Heart left ventricle (tissue), 16 donors: ENCODE measurements at regions not wholly inside any gene's neighbourhood (a gene's known extent, or its start where the extent isn't known, plus 50 kb on each side); places are given as distances from the start of the nearest gene placed in this dataset.

Experiments
- ATAC-seq, 4 donors: fragments of 200-7000 bp; cut with Tn5 transposase; one replicate each; pipeline ENCODE4 v1.9.1; 2020 to 2022; ENCODE audit warnings: moderate library complexity in 4 of 4, mild to moderate bottlenecking in 3 of 4, moderate number of reproducible peaks in 1 of 4
- DNase-seq, 5 donors: peaks; one replicate each; pipeline ENCODE4 v3.0.0-alpha.2; 2020
- H3K27ac ChIP-seq, 12 donors: fragments of 200-600 bp; sonication (generic) in 4 of 12; one replicate each; pipeline versions ENCODE4 v1.5.0 to v1.8.0; 2016 to 2022; ENCODE audit warnings: mild to moderate bottlenecking in 2 of 12
- H3K27me3 ChIP-seq, 9 donors: fragments of 200-600 bp; sonication (generic) in 2 of 9; one replicate each; pipeline versions ENCODE4 v1.5.1 to v1.8.0; 2016 to 2022; ENCODE audit warnings: mild to moderate bottlenecking in 3 of 9
- H3K36me3 ChIP-seq, 9 donors: fragments of 200-600 bp; sonication (generic) in 2 of 9; one replicate each; pipeline versions ENCODE4 v1.5.0 to v1.8.0; 2018 to 2022; ENCODE audit warnings: mild to moderate bottlenecking in 2 of 9
- H3K4me1 ChIP-seq, 12 donors: fragments of 200-600 bp; sonication (generic) in 4 of 12; one replicate each; pipeline versions ENCODE4 v1.5.0 to v1.8.0; 2016 to 2022; ENCODE audit warnings: mild to moderate bottlenecking in 3 of 12
- H3K4me3 ChIP-seq, 12 donors: fragments of 200-600 bp; sonication (generic) in 4 of 12; one replicate each; pipeline versions ENCODE4 v1.5.0 to v1.8.0; 2017 to 2022; ENCODE audit warnings: mild to moderate bottlenecking in 9 of 12, moderate library complexity in 4 of 12
- H3K9me3 ChIP-seq, 12 donors: fragments of 200-600 bp; sonication (generic) in 4 of 12; one replicate each; pipeline versions ENCODE4 v1.5.0 to v1.8.0; 2016 to 2022; ENCODE audit warnings: mild to moderate bottlenecking in 1 of 12
- CTCF ChIP-seq, 12 donors: fragments of 200-600 bp; sonication (generic) in 4 of 12; IDR thresholded peaks; one replicate each; pipeline versions ENCODE4 v1.5.0 to v1.8.0; 2018 to 2022; ENCODE audit warnings: antibody characterized with exemption in 12 of 12, mild to moderate bottlenecking in 5 of 12
- POLR2A ChIP-seq, 2 donors: fragments of 450-650 bp; IDR thresholded peaks; one replicate each; pipeline ENCODE4 v1.6.1; 2017; ENCODE audit warnings: antibody characterized with exemption in 2 of 2, mild to moderate bottlenecking in 2 of 2, moderate library complexity in 2 of 2
- WGBS, 4 donors: extraction: QIAGEN DNeasy Blood & Tissue Kit in 2 of 4; methylation state at CpG; one replicate each; pipeline versions ENCODE4 v1.1.5 to v1.1.7; 2013 to 2018; 5-methylcytosine and 5-hydroxymethylcytosine counted together
- intact Hi-C, 10 donors: fragments of 100-400 bp; cut with DNase I; formaldehyde crosslinking; loops; one replicate each; pipeline versions ENCODE4 v1.11.1 to v1.14.2; 2022
- donor health status: ischemic (EF 13 %, LVEDD 7.1; RV severe dilation, severe dysfunction).
- donor health status: healthy with polysubstance abuse.
- donor health status: DM: no; HTN: yes; CAD: no.
- donor health status: DM: no; HTN: no; CAD: no.
- donor health status: ischemic (EF 25% LVEDD 6.9; RV normal size, moderate dysfunction).
- donor health status: ischemic (EF 25% LVEDD 5.7; RV mildly dilated, moderate dysfunction).
- donor health status: healthy.
- donor health status: DM: yes; HTN: yes; CAD: no.
- donor health status: ischemic (EF 35%, LVEDD 5.7; RV mildly dilated, moderate dysfunction).
- donor health status: nonischemic (EF 11% LVEDD 7.7; RV severe dilation, severe dysfunction).
- donor health status: DM: yes; HTN: yes; CAD: no.
- donor health status: PGD.
- donor health status: ischemic (EF 29% LVEDD 5.4; RV normal size, mild dysfunction).
- donor health status: nonischemic (EF 23%, LVEDD 6.1; RV moderate dilation, normal function).

- peaks cover 0 to 19% (median 2%) of the 10 kb centered on the region in 12 donors for H3K9me3 ChIP-seq
- H3K4me1 ChIP-seq: no peaks in the 10 kb centered on the region
- H3K27me3 ChIP-seq: peaks cover 0 to 11% (median 0%) of the 10 kb centered on the region in 9 donors
- H3K36me3 ChIP-seq: no peaks in the 10 kb centered on the region
- TF ChIP-seq POLR2A (IDR thresholded peaks at IDR 0.05) (no peak), CTCF (IDR thresholded peaks at IDR 0.05) (no peak)
- H3K27ac ChIP-seq: no peak overlapping the region
- no peak overlapping the region for H3K4me3 ChIP-seq
- DNase-seq (no peak), ATAC-seq (no peak)
- intact Hi-C loops: no loop called here
- 82 to 89% (median 89%) methylated on average over 6 of the region's 6 CpGs for WGBS, 4 donors
These were observed 159.3 kb upstream of the PPP1R26 start for GRCh38 chr9:135320331-135320730.

- no peak for ATAC-seq
- Histone ChIP-seq H3K9me3 (peaks cover 0 to 19% (median 2%) of the 10 kb centered on the region in 12 donors), H3K27ac (no peak overlapping the region), H3K4me3 (no peak overlapping the region), H3K36me3 (no peaks in the 10 kb centered on the region), H3K4me1 (no peaks in the 10 kb centered on the region), H3K27me3 (peaks cover 0 to 11% (median 0%) of the 10 kb centered on the region in 9 donors)
- intact Hi-C loops: no loop called here
- no peak for DNase-seq
- TF ChIP-seq POLR2A (IDR thresholded peaks at IDR 0.05) (no peak), CTCF (IDR thresholded peaks at IDR 0.05) (no peak)
- WGBS, 4 donors: 76 to 82% (median 79%) methylated on average over 6 of the region's 6 CpGs
These were observed 158.6 kb upstream of the PPP1R26 start for GRCh38 chr9:135320943-135321342.

- 56 to 77% (median 66%) methylated on average over 3 to 4 of the region's 4 CpGs for WGBS, 4 donors
- Histone ChIP-seq H3K4me3 (no peak overlapping the region), H3K9me3 (peaks cover 0 to 19% (median 2%) of the 10 kb centered on the region in 12 donors), H3K27me3 (peaks cover 0 to 12% (median 0%) of the 10 kb centered on the region in 9 donors), H3K4me1 (no peaks in the 10 kb centered on the region), H3K36me3 (no peaks in the 10 kb centered on the region), H3K27ac (no peak overlapping the region)
- TF ChIP-seq POLR2A (IDR thresholded peaks at IDR 0.05) (no peak), CTCF (IDR thresholded peaks at IDR 0.05) (no peak)
- DNase-seq (no peak), ATAC-seq (no peak)
- intact Hi-C loops: no loop called here
These were observed 158.0 kb upstream of the PPP1R26 start for GRCh38 chr9:135321580-135321979.

GRCh38 chr9:135324329-135324728, 155.3 kb upstream of the PPP1R26 start:
- WGBS, 4 donors: 61 to 86% (median 75%) methylated on average over 6 of the region's 6 CpGs
- TF ChIP-seq POLR2A (IDR thresholded peaks at IDR 0.05): no peak
- no peak for TF ChIP-seq CTCF (IDR thresholded peaks at IDR 0.05)
- Histone ChIP-seq H3K9me3 (peaks cover 0 to 23% (median 2%) of the 10 kb centered on the region in 12 donors), H3K36me3 (no peaks in the 10 kb centered on the region), H3K4me1 (no peaks in the 10 kb centered on the region), H3K4me3 (no peak overlapping the region), H3K27me3 (peaks cover 0 to 26% (median 0%) of the 10 kb centered on the region in 9 donors), H3K27ac (no peak overlapping the region)
- intact Hi-C loops: no loop called here
- no peak for ATAC-seq
- DNase-seq: no peak
